GM20000 (cell line): ENCODE measurements at regions not wholly inside any gene's neighbourhood (a gene's known extent, or its start where the extent isn't known, plus 50 kb on each side); places are given as distances from the start of the nearest gene placed in this dataset.

Source experiments
- DNase-seq: peaks from one replicate; pipeline ENCODE4 v3.0.0; 2012; ENCODE audit warnings: low spot score
- CTCF ChIP-seq: IDR thresholded peaks from 2 replicates; pipeline ENCODE4 v1.5.1; 2012; ENCODE audit warnings: mild to moderate bottlenecking, control low read depth; ENCODE audit errors: extremely low read depth, missing control alignments

GRCh38 chr13:44088991-44089413 lies 209.3 kb downstream of the LACC1 start:
- TF ChIP-seq CTCF, result no peak

GRCh38 chr13:44089452-44089851 lies 209.7 kb downstream of the LACC1 start:
- no peak for TF ChIP-seq CTCF
- no peak for DNase-seq

More at GRCh38 chr13:44088991-44089413, 209.3 kb downstream of the LACC1 start:
- no peak for DNase-seq

GRCh38 chr13:44092078-44092970 lies 212.6 kb downstream of the LACC1 start:
- no peak for DNase-seq
- TF ChIP-seq CTCF, result no peak

GRCh38 chr13:44093607-44094564 lies 214.2 kb downstream of the LACC1 start:
- DNase-seq, result no peak
- TF ChIP-seq CTCF, result no peak

GRCh38 chr13:44096901-44097300 lies 217.2 kb downstream of the LACC1 start:
- TF ChIP-seq CTCF, result no peak
- DNase-seq, result no peak

GRCh38 chr13:44098559-44098958 lies 218.9 kb downstream of the LACC1 start:
- no peak for DNase-seq
- no peak for TF ChIP-seq CTCF
